H1 (cell line): ENCODE measurements at regions not wholly inside any gene's neighbourhood (a gene's known extent, or its start where the extent isn't known, plus 50 kb on each side); places are given as distances from the start of the nearest gene placed in this dataset.

Experiments
- CTCF ChIA-PET: fragments of 300-600 bp; sonication (Branson Sonifier 250); formaldehyde crosslinking; loops from one replicate; lab custom pipeline; 2021; ENCODE audit not compliant: partially characterized antibody; lab: Charles Lee
- POLR2A ChIA-PET: fragments of 300-600 bp; sonication (Branson Sonifier 250); formaldehyde crosslinking; loops from one replicate; lab custom pipeline; 2021; ENCODE audit warnings: inconsistent platforms; ENCODE audit not compliant: partially characterized antibody; lab: Charles Lee
- DNase-seq, 2 experiments: peaks; one replicate each; pipeline versions ENCODE4 v3.0.0 to v3.0.0-alpha.2; 2010 to 2022; ENCODE audit warnings: low spot score in 2 of 2, low read depth in 1 of 2, mixed read lengths in 1 of 2
- FAIRE-seq: peaks from 2 replicates; lab custom pipeline; 2011; peaks lifted over from hg19 to GRCh38; lab: Jason Lieb, UNC
- H2AFZ ChIP-seq: 2 replicates; pipeline ENCODE4 v1.8.1; 2012; ENCODE audit warnings: low read length, inconsistent platforms
- H2AK5ac ChIP-seq: 2 replicates; pipeline ENCODE4 v1.6.1; 2013; ENCODE audit warnings: low read depth, low read length
- H2BK120ac ChIP-seq: replicated peaks from 2 replicates; pipeline ENCODE3; 2013; ENCODE audit warnings: low read depth, low read length, inconsistent platforms
- H2BK12ac ChIP-seq: 2 replicates; pipeline ENCODE4 v1.6.1; 2013; ENCODE audit warnings: low read depth, low read length
- H2BK15ac ChIP-seq: 2 replicates; pipeline ENCODE4 v1.6.1; 2013; ENCODE audit warnings: low read length
- H2BK20ac ChIP-seq: 2 replicates; pipeline ENCODE4 v1.6.1; 2013; ENCODE audit warnings: low read length
- H2BK5ac ChIP-seq: 2 replicates; pipeline ENCODE4 v1.6.1; 2013; ENCODE audit warnings: low read depth, low read length
- H3K14ac ChIP-seq: 2 replicates; pipeline ENCODE4 v1.6.1; 2013; ENCODE audit warnings: inconsistent platforms; ENCODE audit not compliant: insufficient read length
- H3K18ac ChIP-seq: 2 replicates; pipeline ENCODE4 v1.6.1; 2013; ENCODE audit warnings: low read length; ENCODE audit errors: extremely low read depth
- H3K23ac ChIP-seq: 2 replicates; pipeline ENCODE4 v1.6.1; 2013; ENCODE audit warnings: inconsistent platforms; ENCODE audit not compliant: insufficient read length
- H3K23me2 ChIP-seq: 2 replicates; pipeline ENCODE4 v1.6.1; 2013; ENCODE audit warnings: low read depth, low read length
- H3K27ac ChIP-seq: 2 replicates; pipeline ENCODE4 v1.6.1; 2011; ENCODE audit warnings: low read depth, low read length, inconsistent platforms
- H3K27me3 ChIP-seq, 4 experiments: replicated peaks in 1 of 4; 1 replicate in 1 of 4; 2 replicates in 3 of 4; pipeline versions ENCODE4 v1.6.1 to v1.8.1; 2011 to 2013; ENCODE audit warnings: low read length in 3 of 4, mild to moderate bottlenecking in 3 of 4, inconsistent platforms in 2 of 4, mixed read lengths in 2 of 4, moderate library complexity in 1 of 4; ENCODE audit not compliant: control insufficient read depth in 3 of 4, insufficient read depth in 3 of 4; ENCODE audit errors: extremely low read depth in 1 of 4
- H3K36me3 ChIP-seq, 4 experiments: 2 replicates each; pipeline versions ENCODE4 v1.6.1 to v1.8.1; 2011 to 2013; ENCODE audit warnings: mild to moderate bottlenecking in 4 of 4, low read length in 3 of 4, moderate library complexity in 2 of 4, control low read depth in 1 of 4, inconsistent platforms in 1 of 4; ENCODE audit not compliant: insufficient read depth in 4 of 4, control insufficient read depth in 2 of 4
- H3K4ac ChIP-seq: replicated peaks from 2 replicates; pipeline ENCODE3; 2013; ENCODE audit warnings: low read length, low read depth, mixed read lengths, inconsistent platforms; ENCODE audit not compliant: insufficient read length
- H3K4me1 ChIP-seq, 4 experiments: replicated peaks in 1 of 4; 1 replicate in 1 of 4; 2 replicates in 3 of 4; pipeline versions ENCODE4 v1.6.1 to v1.8.1; 2011 to 2013; ENCODE audit warnings: low read length in 3 of 4, inconsistent platforms in 2 of 4, mixed read lengths in 1 of 4; ENCODE audit not compliant: insufficient read depth in 4 of 4, control insufficient read depth in 3 of 4
- H3K4me2 ChIP-seq, 2 experiments: 2 replicates each; pipeline versions ENCODE4 v1.6.1 to v1.8.1; 2011 to 2013; ENCODE audit warnings: low read depth in 2 of 2, low read length in 2 of 2, control low read depth in 1 of 2, inconsistent platforms in 1 of 2, mild to moderate bottlenecking in 1 of 2; ENCODE audit not compliant: insufficient read depth in 1 of 2
- H3K4me3 ChIP-seq, 4 experiments: fragments of 200-600, 300-600 bp in 1 of 4; sonication (generic), shearing (Covaris generic), sonication (Bioruptor Twin) in 1 of 4; 2 replicates each; pipeline versions ENCODE4 v1.5.1 to v1.8.1; 2011 to 2016; ENCODE audit warnings: low read length in 4 of 4, low read depth in 3 of 4, control low read depth in 2 of 4, inconsistent platforms in 2 of 4, mild to moderate bottlenecking in 2 of 4, mixed read lengths in 1 of 4, moderate library complexity in 1 of 4; ENCODE audit not compliant: insufficient read depth in 2 of 4; ENCODE audit errors: extremely low read depth in 1 of 4
- H3K56ac ChIP-seq: replicated peaks from 2 replicates; pipeline ENCODE3; 2013; ENCODE audit warnings: low read depth, mild to moderate bottlenecking, mixed read lengths, low read length, inconsistent platforms; ENCODE audit not compliant: insufficient read length
- H3K79me1 ChIP-seq: 2 replicates; pipeline ENCODE4 v1.6.1; 2013; ENCODE audit warnings: low read depth, low read length, control low read depth
- H3K79me2 ChIP-seq, 2 experiments: 2 replicates each; pipeline versions ENCODE4 v1.6.1 to v1.8.1; 2012 to 2013; ENCODE audit warnings: low read length in 2 of 2, mild to moderate bottlenecking in 2 of 2, inconsistent platforms in 1 of 2; ENCODE audit not compliant: insufficient read depth in 2 of 2, control insufficient read depth in 1 of 2
- H3K9ac ChIP-seq, 4 experiments: replicated peaks in 1 of 4; 1 replicate in 1 of 4; 2 replicates in 3 of 4; pipeline versions ENCODE4 v1.6.1 to v1.8.1; 2011 to 2013; ENCODE audit warnings: low read depth in 3 of 4, low read length in 3 of 4, control low read depth in 2 of 4, mild to moderate bottlenecking in 2 of 4, moderate library complexity in 2 of 4, inconsistent platforms in 1 of 4; ENCODE audit errors: extremely low read depth in 1 of 4
- H3K9me3 ChIP-seq, 2 experiments: 2 replicates each; pipeline versions ENCODE4 v1.6.1 to v1.8.1; 2012 to 2013; ENCODE audit warnings: mild to moderate bottlenecking in 2 of 2, moderate library complexity in 2 of 2, control low read depth in 1 of 2, inconsistent platforms in 1 of 2, low read depth in 1 of 2, low read length in 1 of 2, mixed read lengths in 1 of 2; ENCODE audit not compliant: insufficient read depth in 2 of 2
- H4K20me1 ChIP-seq, 2 experiments: replicated peaks in 1 of 2; 2 replicates each; pipeline versions ENCODE3 to v1.8.1; 2011 to 2013; ENCODE audit warnings: inconsistent platforms in 2 of 2, low read length in 2 of 2, mild to moderate bottlenecking in 1 of 2; ENCODE audit not compliant: insufficient read depth in 2 of 2, control insufficient read depth in 1 of 2
- H4K5ac ChIP-seq: 2 replicates; pipeline ENCODE4 v1.6.1; 2013; ENCODE audit warnings: low read length, low read depth, mixed read lengths, inconsistent platforms; ENCODE audit not compliant: insufficient read length
- H4K8ac ChIP-seq: 2 replicates; pipeline ENCODE4 v1.8.0; 2013; ENCODE audit warnings: mild to moderate bottlenecking, moderate library complexity, low read length, inconsistent platforms; ENCODE audit not compliant: insufficient read depth; ENCODE audit errors: extremely low read depth
- H4K91ac ChIP-seq: replicated peaks from 2 replicates; pipeline ENCODE3; 2013; ENCODE audit warnings: low read length, mixed read lengths, inconsistent platforms; ENCODE audit not compliant: insufficient read length
- CBX8 ChIP-seq: fragments of 300-800, 300-1000 bp; sonication (generic); IDR thresholded peaks from 2 replicates; pipeline ENCODE4 v1.7.1; 2016; ENCODE audit warnings: low read depth, low read length, borderline replicate concordance
- EZH2 ChIP-seq: fragments of 200-600 bp; sonication (generic); IDR thresholded peaks from 2 replicates; pipeline ENCODE4 v1.7.1; 2012; ENCODE audit warnings: low read depth, mild to moderate bottlenecking, moderate library complexity, low read length, inconsistent platforms; ENCODE audit not compliant: severe bottlenecking
- SP2 ChIP-seq: IDR thresholded peaks from 2 replicates; pipeline ENCODE4 v1.6.1; 2012; ENCODE audit warnings: mild to moderate bottlenecking, low read length, inconsistent platforms
- WGBS, 2 experiments: shearing (Covaris generic) in 1 of 2; methylation state at CpG; one replicate each; pipeline versions ENCODE4 v1.1.6 to v1.1.7; 2013 to 2015; ENCODE audit warnings: low lambda C conversion rate in 2 of 2, mixed read lengths in 2 of 2, inconsistent platforms in 1 of 2, low coverage in 1 of 2, missing lambda C conversion rate in 1 of 2; ENCODE audit not compliant: insufficient replicate concordance in 2 of 2, insufficient coverage in 1 of 2, insufficient read length in 1 of 2; ENCODE audit errors: extremely low coverage in 1 of 2, missing lambda C conversion rate in 1 of 2; 5-methylcytosine and 5-hydroxymethylcytosine counted together

GRCh38 chr13:40170982-40171381, 495.5 kb downstream of the FOXO1 start:
- POLR2A ChIA-PET: interaction anchor here (0.6 kb wide), 1 partner anchor 503 kb away, joined by 4 read pairs; no protein-coding TSS in a partner anchor
- Histone ChIP-seq H3K23me2 (no peaks in the 10 kb centered on the region; the same call in 1 of the 2 replicates), H3K9me3 (no peaks in the 10 kb centered on the region), H2AFZ (no peak overlapping the region), H2BK12ac (no peak overlapping the region), H3K79me2 (no peaks in the 10 kb centered on the region), H2BK5ac (no peak overlapping the region), H3K4ac (no peak overlapping the region), H4K5ac (no peak overlapping the region), H3K79me1 (no peaks in the 10 kb centered on the region), H2BK120ac (no peak overlapping the region), H3K4me1 (peaks cover 0 to 2% (median 1%) of the 10 kb centered on the region in 4 experiments; a peak in 1 of 7 replicates), H3K4me3 (no peak overlapping the region), H4K91ac (no peak overlapping the region), H2BK15ac (no peak overlapping the region), H3K27me3 (peaks cover 0 to 13% (median 6%) of the 10 kb centered on the region in 4 experiments; a peak in 4 of 7 replicates), H3K18ac (no peak overlapping the region), H3K56ac (no peak overlapping the region), H4K8ac (no peak overlapping the region), H2BK20ac (no peak overlapping the region; the same call in 1 of the 2 replicates), H4K20me1 (no peaks in the 10 kb centered on the region), H2AK5ac (no peak overlapping the region), H3K9ac (no peak overlapping the region), H3K27ac (no peak overlapping the region), H3K14ac (no peak overlapping the region), H3K36me3 (no peaks in the 10 kb centered on the region), H3K4me2 (no peak overlapping the region), H3K23ac (no peak overlapping the region)
- CTCF ChIA-PET: interaction anchor here (0.6 to 2.2 kb wide), 6 partner anchors 9 to 606 kb away, joined by 3 to 8 read pairs (median 3); no protein-coding TSS in a partner anchor
- 90% methylated on average over 3 of the region's 3 CpGs; no CpG with 5 or more reads in 1 of the 2 experiments for WGBS, 2 experiments
- FAIRE-seq: no peak
- no peak for DNase-seq
- TF ChIP-seq SP2 (no peak), EZH2 (no peak), CBX8 (no peak)
